Activated naive CD8-positive, alpha-beta T cell (primary cell): ENCODE measurements at regions not wholly inside any gene's neighbourhood (a gene's known extent, or its start where the extent isn't known, plus 50 kb on each side); places are given as distances from the start of the nearest gene placed in this dataset.

Experiments
- H3K27ac Mint-ChIP-seq: one replicate; pipeline ENCODE4 v1.8.0; 2021; ENCODE audit warnings: mixed read lengths
- H3K27me3 Mint-ChIP-seq: one replicate; pipeline ENCODE4 v1.8.0; 2021; ENCODE audit warnings: mixed read lengths
- H3K36me3 Mint-ChIP-seq: one replicate; pipeline ENCODE4 v1.8.0; 2021; ENCODE audit warnings: mixed read lengths
- H3K4me1 Mint-ChIP-seq: one replicate; pipeline ENCODE4 v1.8.0; 2021; ENCODE audit warnings: low read depth, mixed read lengths
- H3K4me3 Mint-ChIP-seq: one replicate; pipeline ENCODE4 v1.8.0; 2021; ENCODE audit warnings: mild to moderate bottlenecking, mixed read lengths
- H3K9me3 Mint-ChIP-seq: one replicate; pipeline ENCODE4 v1.8.0; 2021; ENCODE audit warnings: low read depth, mixed read lengths

GRCh38 chrX:120768681-120769080, 107.0 kb downstream of the CT47B1 start:
- H3K4me1 Mint-ChIP-seq: peaks cover 2% of the 10 kb centered on the region
- no peaks in the 10 kb centered on the region for H3K9me3 Mint-ChIP-seq
- no peaks in the 10 kb centered on the region for H3K27me3 Mint-ChIP-seq
- H3K4me3 Mint-ChIP-seq: no peak overlapping the region
- no peaks in the 10 kb centered on the region for H3K36me3 Mint-ChIP-seq
- H3K27ac Mint-ChIP-seq: no peak overlapping the region

DNA sequence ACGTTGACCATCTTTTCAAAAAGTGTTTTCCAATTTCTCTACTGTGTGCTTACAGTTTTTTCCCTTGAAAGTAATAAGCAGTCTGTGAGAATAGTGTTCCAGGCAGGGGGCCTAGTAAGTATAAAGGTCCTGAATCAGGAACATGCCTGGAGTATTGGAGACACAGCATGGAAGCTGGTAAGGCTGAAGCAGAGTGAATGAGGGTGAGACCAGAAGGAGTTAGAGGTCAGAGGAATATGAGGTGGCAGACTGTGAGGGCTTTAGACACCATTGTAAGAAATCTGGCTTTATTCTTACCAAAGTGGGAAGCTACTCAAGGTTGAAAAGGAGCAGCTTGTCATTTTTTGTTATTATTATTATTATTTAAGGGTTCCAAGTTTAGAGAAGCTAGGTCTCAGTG, 107.4 kb downstream of the CT47B1 start:
- H3K9me3 Mint-ChIP-seq: no peaks in the 10 kb centered on the region
- H3K27ac Mint-ChIP-seq: no peak overlapping the region
- H3K4me3 Mint-ChIP-seq: no peak overlapping the region
- H3K4me1 Mint-ChIP-seq: peaks cover 2% of the 10 kb centered on the region
- H3K27me3 Mint-ChIP-seq: no peaks in the 10 kb centered on the region
- H3K36me3 Mint-ChIP-seq: no peaks in the 10 kb centered on the region

DNA sequence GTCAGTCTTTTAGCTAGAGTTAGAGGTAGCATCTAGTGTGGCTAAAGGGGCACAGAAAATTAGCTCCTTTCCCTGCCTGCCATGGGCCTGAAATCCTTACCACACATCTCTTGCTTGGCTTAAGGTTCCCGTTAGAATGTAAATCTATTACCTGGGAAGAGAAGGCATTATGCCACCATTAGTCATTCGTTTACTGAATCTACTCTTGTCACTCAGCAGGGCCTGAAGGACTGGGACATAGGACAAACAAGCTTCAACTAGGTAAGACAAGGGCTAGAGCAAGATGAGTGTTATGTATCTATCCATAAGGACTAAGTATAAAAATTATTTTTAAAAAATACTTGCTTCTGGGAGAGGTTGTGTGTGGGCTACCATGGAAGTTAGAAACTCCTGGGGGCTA, 112.4 kb downstream of the CT47B1 start:
- no peaks in the 10 kb centered on the region for H3K27me3 Mint-ChIP-seq
- no peaks in the 10 kb centered on the region for H3K9me3 Mint-ChIP-seq
- no peak overlapping the region for H3K27ac Mint-ChIP-seq
- no peak overlapping the region for H3K4me3 Mint-ChIP-seq
- H3K4me1 Mint-ChIP-seq: peaks cover 5% of the 10 kb centered on the region
- no peaks in the 10 kb centered on the region for H3K36me3 Mint-ChIP-seq

GRCh38 chrX:120761810-120762209, 113.9 kb downstream of the CT47B1 start:
- H3K4me3 Mint-ChIP-seq: no peak overlapping the region
- no peaks in the 10 kb centered on the region for H3K9me3 Mint-ChIP-seq
- H3K4me1 Mint-ChIP-seq: peaks cover 5% of the 10 kb centered on the region
- no peak overlapping the region for H3K27ac Mint-ChIP-seq
- no peaks in the 10 kb centered on the region for H3K36me3 Mint-ChIP-seq
- no peaks in the 10 kb centered on the region for H3K27me3 Mint-ChIP-seq

DNA sequence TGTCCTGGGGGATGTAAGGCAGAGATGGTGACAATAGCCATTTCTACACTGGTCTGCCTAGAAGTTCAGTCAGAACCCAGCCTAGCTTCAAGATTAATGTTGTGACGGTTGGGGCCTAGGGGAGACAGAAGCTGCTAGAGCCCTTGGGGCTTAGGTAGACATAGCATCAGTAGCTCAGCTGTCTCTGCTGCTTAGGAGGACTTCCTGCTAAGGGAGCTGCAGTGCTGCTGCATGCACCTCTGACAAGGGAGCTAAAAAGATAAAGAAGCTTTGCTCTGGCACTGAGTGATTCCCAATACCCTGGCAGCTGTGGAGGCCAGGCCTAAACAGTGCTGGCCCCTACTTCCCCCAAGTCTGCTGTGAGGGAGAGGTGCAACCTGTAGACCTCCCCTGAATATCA, 116.0 kb downstream of the CT47B1 start:
- H3K4me3 Mint-ChIP-seq: no peak overlapping the region
- no peaks in the 10 kb centered on the region for H3K27me3 Mint-ChIP-seq
- no peaks in the 10 kb centered on the region for H3K9me3 Mint-ChIP-seq
- H3K4me1 Mint-ChIP-seq: peaks cover 22% of the 10 kb centered on the region
- H3K36me3 Mint-ChIP-seq: no peaks in the 10 kb centered on the region
- H3K27ac Mint-ChIP-seq: no peak overlapping the region

GRCh38 chrX:120755066-120755846, 120.4 kb downstream of the CT47B1 start:
- peaks cover 50% of the 10 kb centered on the region for H3K4me1 Mint-ChIP-seq

DNA sequence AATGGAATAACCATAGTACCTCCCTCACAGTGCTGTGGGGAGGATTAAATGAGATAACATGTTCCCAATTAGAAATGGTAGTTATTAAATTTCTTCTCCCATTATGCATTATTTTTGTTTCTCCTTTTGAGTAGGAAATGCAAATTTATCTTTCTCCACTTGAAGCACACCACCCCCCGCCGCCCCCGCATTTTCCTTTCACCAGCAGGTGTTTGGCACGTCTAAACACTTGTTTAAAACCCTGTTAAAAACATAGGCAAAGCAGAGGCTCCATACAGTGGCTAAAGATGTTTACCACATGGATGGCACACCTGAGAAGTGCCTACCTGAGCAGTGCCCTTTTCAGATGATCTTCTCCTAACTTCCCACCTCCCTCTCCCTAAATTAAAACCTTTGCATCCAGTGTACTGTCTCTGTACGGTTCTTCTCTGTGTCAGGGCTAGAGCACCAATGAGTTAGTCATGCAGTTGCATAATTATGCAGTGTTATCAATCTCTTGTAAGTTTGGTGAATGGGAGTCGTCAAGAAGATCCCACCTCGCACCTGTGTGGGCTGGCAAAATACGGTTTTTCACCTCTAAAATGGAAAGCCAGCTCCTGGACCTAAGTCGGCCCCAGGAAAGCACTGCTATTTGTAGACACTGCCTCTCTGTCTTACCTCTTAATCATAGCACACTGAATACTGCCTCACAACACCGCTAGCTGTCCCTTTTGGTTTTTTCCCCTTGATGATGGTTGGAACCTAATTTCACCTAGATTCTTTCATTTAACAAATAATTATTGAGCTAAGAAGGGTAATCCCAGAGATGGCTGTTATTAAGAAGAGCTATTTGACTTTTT, 122.0 kb downstream of the CT47B1 start:
- Mint-ChIP-seq H3K9me3 (no peaks in the 10 kb centered on the region), H3K4me1 (peaks cover 57% of the 10 kb centered on the region), H3K27ac (peak overlapping the region; percentile 66), H3K36me3 (no peaks in the 10 kb centered on the region), H3K4me3 (peak overlapping the region; percentile 42), H3K27me3 (no peaks in the 10 kb centered on the region)

More at GRCh38 chrX:120755066-120755846, 120.4 kb downstream of the CT47B1 start:
- Mint-ChIP-seq H3K4me3 (peak overlapping the region; percentile 21), H3K27me3 (no peaks in the 10 kb centered on the region), H3K36me3 (no peaks in the 10 kb centered on the region), H3K27ac (peak overlapping the region; percentile 85), H3K9me3 (no peaks in the 10 kb centered on the region)

DNA sequence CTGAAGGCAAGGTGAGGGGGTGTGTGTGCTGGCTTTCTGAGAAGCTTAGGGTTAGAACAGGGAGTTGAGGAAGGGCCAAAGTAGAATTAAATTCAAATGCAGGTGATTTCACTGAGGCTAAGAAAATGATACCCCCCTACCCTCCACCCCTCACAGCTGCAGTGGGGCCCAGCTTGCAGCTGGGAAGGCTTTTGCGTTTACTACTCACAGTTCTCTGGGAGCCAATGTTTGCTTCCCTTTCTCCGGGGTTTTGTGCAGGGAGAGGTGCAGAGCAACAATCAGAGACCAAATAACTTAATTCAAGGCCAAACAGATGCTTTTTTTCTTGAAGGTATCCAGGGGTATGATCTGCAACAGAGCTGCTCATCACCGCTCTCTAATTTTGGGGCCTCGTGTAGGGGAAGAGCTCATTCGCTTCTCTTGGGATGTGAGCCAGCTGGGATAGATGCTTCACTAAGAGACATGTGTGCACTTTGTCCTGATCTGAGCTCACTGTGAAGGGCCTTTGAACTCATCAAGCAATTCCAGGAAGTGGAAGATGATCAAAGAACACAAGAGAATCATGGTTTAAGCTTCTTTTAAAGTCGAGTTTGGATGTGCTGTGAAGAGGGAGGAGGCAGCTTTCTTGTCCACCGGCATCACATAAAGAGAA, 122.7 kb upstream of the C1GALT1C1 start:
- Mint-ChIP-seq H3K27me3 (no peaks in the 10 kb centered on the region), H3K9me3 (no peaks in the 10 kb centered on the region), H3K4me1 (peaks cover 59% of the 10 kb centered on the region), H3K27ac (peak overlapping the region; percentile 78), H3K4me3 (peak overlapping the region; percentile 1), H3K36me3 (no peaks in the 10 kb centered on the region)

DNA sequence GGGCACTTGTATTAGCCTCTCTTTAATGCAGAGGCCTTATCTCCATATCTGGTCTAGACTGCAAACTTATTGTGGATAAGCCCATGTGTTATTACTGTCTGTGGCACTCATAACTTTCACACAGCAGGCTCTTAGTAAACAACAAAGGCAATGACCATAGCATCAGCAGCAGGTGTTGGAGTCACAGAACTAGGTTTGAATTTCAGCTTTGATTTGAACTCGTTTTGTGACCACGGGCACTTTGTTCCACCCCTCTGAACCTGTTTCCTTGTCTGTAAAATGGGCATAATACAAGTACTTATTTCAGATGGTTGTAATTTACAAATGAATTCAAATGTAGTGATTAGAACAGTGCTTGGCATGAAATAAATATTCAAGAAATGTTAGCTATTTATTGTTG, 121.8 kb upstream of the C1GALT1C1 start:
- Mint-ChIP-seq H3K36me3 (no peaks in the 10 kb centered on the region), H3K4me1 (peaks cover 58% of the 10 kb centered on the region), H3K27ac (no peak overlapping the region), H3K27me3 (no peaks in the 10 kb centered on the region), H3K4me3 (no peak overlapping the region), H3K9me3 (no peaks in the 10 kb centered on the region)

GRCh38 chrX:120750381-120750780, 120.5 kb upstream of the C1GALT1C1 start:
- Mint-ChIP-seq H3K9me3 (no peaks in the 10 kb centered on the region), H3K4me1 (peaks cover 50% of the 10 kb centered on the region), H3K27me3 (no peaks in the 10 kb centered on the region), H3K27ac (no peak overlapping the region), H3K36me3 (no peaks in the 10 kb centered on the region), H3K4me3 (no peak overlapping the region)

GRCh38 chrX:120749141-120749846, 119.4 kb upstream of the C1GALT1C1 start:
- H3K4me3 Mint-ChIP-seq: no peak overlapping the region
- H3K27me3 Mint-ChIP-seq: no peaks in the 10 kb centered on the region
- peaks cover 2% of the 10 kb centered on the region for H3K36me3 Mint-ChIP-seq
- peak overlapping the region; percentile 77 for H3K27ac Mint-ChIP-seq
- H3K9me3 Mint-ChIP-seq: no peaks in the 10 kb centered on the region
- H3K4me1 Mint-ChIP-seq: peaks cover 39% of the 10 kb centered on the region

DNA sequence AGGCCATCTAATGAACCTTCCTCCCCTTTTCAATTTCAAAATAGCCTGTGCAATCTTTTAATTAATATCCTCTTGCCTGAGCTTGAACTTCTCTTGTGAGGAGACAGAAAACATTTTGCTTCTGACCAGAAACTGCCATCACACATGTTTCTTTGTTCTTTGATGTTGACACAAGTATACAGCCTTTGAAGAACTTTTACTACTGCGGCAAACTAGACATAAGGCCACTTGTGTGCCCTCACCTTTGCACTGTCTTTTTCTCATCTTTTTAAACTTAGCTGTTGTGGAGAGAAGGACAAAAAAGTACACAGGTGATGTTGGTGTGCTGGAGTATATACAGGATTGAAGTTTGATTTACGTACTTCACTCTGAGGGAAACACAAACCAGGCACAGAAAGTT, 116.3 kb upstream of the C1GALT1C1 start:
- H3K4me3 Mint-ChIP-seq: no peak overlapping the region
- H3K27me3 Mint-ChIP-seq: no peaks in the 10 kb centered on the region
- peaks cover 16% of the 10 kb centered on the region for H3K4me1 Mint-ChIP-seq
- H3K36me3 Mint-ChIP-seq: peaks cover 2% of the 10 kb centered on the region
- no peaks in the 10 kb centered on the region for H3K9me3 Mint-ChIP-seq
- H3K27ac Mint-ChIP-seq: no peak overlapping the region

- H3K4me3 Mint-ChIP-seq: no peak overlapping the region
- peaks cover 2% of the 10 kb centered on the region for H3K36me3 Mint-ChIP-seq
- H3K27me3 Mint-ChIP-seq: no peaks in the 10 kb centered on the region
- no peaks in the 10 kb centered on the region for H3K9me3 Mint-ChIP-seq
- peaks cover 4% of the 10 kb centered on the region for H3K4me1 Mint-ChIP-seq
- no peak overlapping the region for H3K27ac Mint-ChIP-seq
Measured at GRCh38 chrX:120742946-120743665, 113.3 kb upstream of the C1GALT1C1 start.

DNA sequence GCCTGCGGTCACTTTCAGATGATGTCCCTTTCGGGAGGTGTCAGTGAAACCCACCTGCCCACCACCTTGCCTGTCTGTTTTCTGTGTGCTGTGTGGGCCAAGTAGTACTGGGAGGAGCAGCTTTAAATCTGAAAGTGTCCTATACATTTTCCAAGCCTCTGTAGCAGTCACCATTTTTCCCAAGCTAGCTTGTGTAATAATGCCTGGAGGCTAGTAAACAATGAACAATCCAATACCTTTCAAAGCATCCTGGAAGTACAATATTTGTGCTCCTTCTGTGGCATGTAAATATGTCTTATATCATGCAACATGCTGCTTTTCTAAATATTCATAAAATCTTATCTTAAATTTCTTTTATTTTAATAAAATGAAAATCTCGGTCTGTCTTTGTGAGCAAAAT, 111.6 kb upstream of the C1GALT1C1 start:
- Mint-ChIP-seq H3K4me3 (no peak overlapping the region), H3K27ac (no peak overlapping the region), H3K36me3 (peaks cover 2% of the 10 kb centered on the region), H3K9me3 (no peaks in the 10 kb centered on the region), H3K4me1 (peaks cover 16% of the 10 kb centered on the region), H3K27me3 (no peaks in the 10 kb centered on the region)
